Muscle layer of duodenum (tissue), 2 donors: ENCODE measurements at regions not wholly inside any gene's neighbourhood (a gene's known extent, or its start where the extent isn't known, plus 50 kb on each side); places are given as distances from the start of the nearest gene placed in this dataset.
A peak's percentile ranks its signal among the peaks of the same experiment; 100 is the strongest.

Experiments
- H3K27ac ChIP-seq: one replicate; pipeline ENCODE4 v1.7.0; 2013; ENCODE audit warnings: mild to moderate bottlenecking, low read length
- H3K27me3 ChIP-seq: one replicate; pipeline ENCODE4 v1.7.0; 2013; ENCODE audit warnings: low read depth, mild to moderate bottlenecking, control low read depth, low read length
- H3K36me3 ChIP-seq, 2 donors: one replicate each; pipeline ENCODE4 v1.7.0; 2013; ENCODE audit warnings: low read length in 2 of 2, control low read depth in 1 of 2, mild to moderate bottlenecking in 1 of 2; ENCODE audit not compliant: insufficient read depth in 2 of 2, control insufficient read depth in 1 of 2
- H3K4me1 ChIP-seq, 2 donors: one replicate each; pipeline ENCODE4 v1.7.0; 2013; ENCODE audit warnings: low read length in 2 of 2, mild to moderate bottlenecking in 2 of 2, control low read depth in 1 of 2, moderate library complexity in 1 of 2; ENCODE audit not compliant: insufficient read depth in 2 of 2, control insufficient read depth in 1 of 2
- H3K4me3 ChIP-seq, 2 donors: one replicate each; pipeline ENCODE4 v1.7.0; 2013; ENCODE audit warnings: low read length in 2 of 2, low read depth in 1 of 2, mild to moderate bottlenecking in 1 of 2
- H3K9me3 ChIP-seq, 2 donors: one replicate each; pipeline ENCODE4 v1.7.0; 2013; ENCODE audit warnings: low read length in 2 of 2, control low read depth in 1 of 2, mild to moderate bottlenecking in 1 of 2; ENCODE audit not compliant: control insufficient read depth in 1 of 2
- donor health status: healthy.

GRCh38 chr1:207962716-207963426 lies 51.9 kb upstream of the CD34 start:
- Histone ChIP-seq H3K9me3 (no peaks in the 10 kb centered on the region), H3K27ac (peak overlapping the region; percentile 89), H3K4me1 (peaks cover 5 to 37% of the 10 kb centered on the region in 2 donors), H3K27me3 (peaks cover 2% of the 10 kb centered on the region), H3K4me3 (peak overlapping the region; percentile 70 to 78), H3K36me3 (no peaks in the 10 kb centered on the region)
